Tibial nerve (tissue), 4 donors: ENCODE measurements at regions not wholly inside any gene's neighbourhood (a gene's known extent, or its start where the extent isn't known, plus 50 kb on each side); places are given as distances from the start of the nearest gene placed in this dataset.
A peak's percentile ranks its signal among the peaks of the same experiment; 100 is the strongest.
"Not testable (repeated sequence)": the region's sequence is repeated elsewhere in the genome, so short reads cannot be mapped to it uniquely, and the experiment has no call there.

Source experiments
- DNase-seq, 2 donors: peaks; one replicate each; pipeline ENCODE4 v3.0.0-alpha.2; 2019; ENCODE audit warnings: low spot score in 2 of 2
- H3K27ac ChIP-seq, 4 donors: fragments of 200-600 bp; sonication (generic) in 3 of 4; one replicate each; pipeline ENCODE4 v1.5.1; 2017 to 2019; ENCODE audit warnings: mild to moderate bottlenecking in 1 of 4
- H3K27me3 ChIP-seq, 2 donors: fragments of 200-600 bp; sonication (generic) in 1 of 2; one replicate each; pipeline versions ENCODE4 v1.5.1 to v1.6.0; 2017 to 2019
- H3K36me3 ChIP-seq, 3 donors: fragments of 200-600 bp; sonication (generic); one replicate each; pipeline ENCODE4 v1.5.1; 2018 to 2019
- H3K4me1 ChIP-seq, 4 donors: fragments of 200-600 bp; sonication (generic) in 3 of 4; one replicate each; pipeline ENCODE4 v1.5.1; 2017 to 2019
- H3K4me3 ChIP-seq, 4 donors: fragments of 200-600 bp; sonication (generic) in 3 of 4; one replicate each; pipeline ENCODE4 v1.5.1; 2017 to 2019; ENCODE audit warnings: mild to moderate bottlenecking in 1 of 4, moderate library complexity in 1 of 4
- H3K9me3 ChIP-seq, 4 donors: fragments of 200-600 bp; sonication (generic) in 3 of 4; one replicate each; pipeline ENCODE4 v1.5.1; 2017 to 2019
- CTCF ChIP-seq, 5 experiments: fragments of 200-600 bp in 3 of 5; fragments of 450-650 bp in 2 of 5; sonication (generic) in 3 of 5; IDR thresholded peaks; one replicate each; pipeline ENCODE4 v1.5.1; 2016 to 2019; ENCODE audit warnings: antibody characterized with exemption in 5 of 5, mild to moderate bottlenecking in 3 of 5, moderate library complexity in 2 of 5
- EP300 ChIP-seq, 2 donors: sonication (generic); formaldehyde crosslinking; IDR thresholded peaks; one replicate each; pipeline ENCODE4 v1.6.1; 2017; ENCODE audit warnings: antibody characterized with exemption in 2 of 2, mild to moderate bottlenecking in 1 of 2
- POLR2A ChIP-seq, 2 donors: fragments of 450-650 bp; IDR thresholded peaks; one replicate each; pipeline ENCODE4 v1.6.1; 2017; ENCODE audit warnings: antibody characterized with exemption in 2 of 2, mild to moderate bottlenecking in 2 of 2, moderate library complexity in 2 of 2
- WGBS, 2 donors: methylation state at CpG; one replicate each; pipeline ENCODE4 v1.1.5; 2018; 5-methylcytosine and 5-hydroxymethylcytosine counted together

- 20 to 30% methylated on average over 2 of the region's 2 CpGs for WGBS, 2 donors
Observed at GRCh38 chr6:4412077-4412476, 276.7 kb upstream of the ECI2 start.

GRCh38 chr6:4407710-4408109 is 272.3 kb upstream of the ECI2 start:
- WGBS, 2 donors, result 89 to 97% methylated on average over 1 of the region's 1 CpG
- H3K36me3 ChIP-seq, H3K27ac ChIP-seq, H3K4me3 ChIP-seq, H3K27me3 ChIP-seq, DNase-seq, H3K9me3 ChIP-seq: not testable (repeated sequence)
- peaks cover 0 to 18% (median 11%) of the 10 kb centered on the region in 4 donors for H3K4me1 ChIP-seq

More at GRCh38 chr6:4412077-4412476, 276.7 kb upstream of the ECI2 start:
- Histone ChIP-seq H3K27me3 (no peaks in the 10 kb centered on the region), H3K9me3 (no peaks in the 10 kb centered on the region), H3K4me3 (no peak overlapping the region), H3K36me3 (no peaks in the 10 kb centered on the region), H3K27ac (no peak overlapping the region), H3K4me1 (no peaks in the 10 kb centered on the region)
- TF ChIP-seq CTCF (IDR thresholded peaks at IDR 0.05) (no peak), EP300 (IDR thresholded peaks at IDR 0.05) (no peak), POLR2A (IDR thresholded peaks at IDR 0.05) (no peak)
- DNase-seq, result no peak

GRCh38 chr6:4405621-4406212 is 270.3 kb upstream of the ECI2 start:
- TF ChIP-seq EP300 (IDR thresholded peaks at IDR 0.05) (no peak), POLR2A (IDR thresholded peaks at IDR 0.05) (no peak), CTCF (IDR thresholded peaks at IDR 0.05) (no peak)
- peaks cover 0 to 29% (median 16%) of the 10 kb centered on the region in 4 donors for H3K4me1 ChIP-seq
- no peaks in the 10 kb centered on the region for H3K36me3 ChIP-seq
- no peak overlapping the region for H3K27ac ChIP-seq
- no peaks in the 10 kb centered on the region for H3K9me3 ChIP-seq
- 65 to 75% methylated on average over 10 to 11 of the region's 11 CpGs for WGBS, 2 donors
- no peaks in the 10 kb centered on the region for H3K27me3 ChIP-seq
- H3K4me3 ChIP-seq, result no peak overlapping the region
- DNase-seq, result no peak

GRCh38 chr6:4404415-4404814 is 269.0 kb upstream of the ECI2 start:
- no peaks in the 10 kb centered on the region for H3K27me3 ChIP-seq
- peaks cover 0 to 29% (median 16%) of the 10 kb centered on the region in 4 donors for H3K4me1 ChIP-seq
- H3K4me3 ChIP-seq, result no peak overlapping the region
- no peak for TF ChIP-seq POLR2A (IDR thresholded peaks at IDR 0.05)
- H3K27ac ChIP-seq, result peak overlapping the region in 3 of 4 donors; percentile 5 to 83 (median 60)
- no peaks in the 10 kb centered on the region for H3K9me3 ChIP-seq
- 68 to 75% methylated on average over 2 of the region's 2 CpGs for WGBS, 2 donors
- DNase-seq, result no peak
- H3K36me3 ChIP-seq, result no peaks in the 10 kb centered on the region

- Histone ChIP-seq H3K9me3 (no peaks in the 10 kb centered on the region), H3K36me3 (no peaks in the 10 kb centered on the region), H3K27ac (peak overlapping the region in 3 of 4 donors; percentile 46 to 83 (median 67)), H3K27me3 (no peaks in the 10 kb centered on the region), H3K4me1 (peaks cover 0 to 29% (median 16%) of the 10 kb centered on the region in 4 donors), H3K4me3 (no peak overlapping the region)
- WGBS, 2 donors, result 29% methylated on average over 4 of the region's 4 CpGs
- peak in 1 of 2 donors; percentile 21 for DNase-seq
- TF ChIP-seq CTCF (IDR thresholded peaks at IDR 0.05) (no peak), EP300 (IDR thresholded peaks at IDR 0.05) (peak in 1 of 2 donors; percentile 85)
Observed at GRCh38 chr6:4403828-4404227, 268.5 kb upstream of the ECI2 start.

- TF ChIP-seq CTCF (IDR thresholded peaks at IDR 0.05) (no peak), EP300 (IDR thresholded peaks at IDR 0.05) (peak in 1 of 2 donors; percentile 3)
- Histone ChIP-seq H3K27ac (peak overlapping the region; percentile 24 to 83 (median 56)), H3K36me3 (no peaks in the 10 kb centered on the region), H3K27me3 (no peaks in the 10 kb centered on the region), H3K9me3 (no peaks in the 10 kb centered on the region), H3K4me1 (peaks cover 0 to 29% (median 16%) of the 10 kb centered on the region in 4 donors), H3K4me3 (no peak overlapping the region)
- 55 to 63% methylated on average over 12 of the region's 12 CpGs for WGBS, 2 donors
- no peak for DNase-seq
Observed at GRCh38 chr6:4403023-4403752, 267.8 kb upstream of the ECI2 start.
